ENCODE measurements at regions not wholly inside any gene's neighbourhood (a gene's known extent, or its start where the extent isn't known, plus 50 kb on each side); places are given as distances from the start of the nearest gene placed in this dataset.
"Not testable (repeated sequence)": the region's sequence is repeated elsewhere in the genome, so short reads cannot be mapped to it uniquely, and the experiment has no call there.

- not testable (repeated sequence) for TF ChIP-seq CTCF, POLR2A (IDR thresholded peaks at IDR 0.05)
Observed at GRCh38 chr2:75394764-75395163, 166.0 kb downstream of the EVA1A start.
